Panc1 (cell line): ENCODE measurements at regions not wholly inside any gene's neighbourhood (a gene's known extent, or its start where the extent isn't known, plus 50 kb on each side); places are given as distances from the start of the nearest gene placed in this dataset.

Experiments
- ATAC-seq: fragments of 200-7000 bp; cut with Tn5 transposase; 2 replicates; pipeline ENCODE4 v1.9.1; 2020; ENCODE audit warnings: mild to moderate bottlenecking, moderate library complexity
- BruUV-seq: library from RNA; stranded (reverse); fragments of 400-500 nt; replicated peaks from 2 replicates; lab custom pipeline; 2021; lab: Mats Ljungman, UMichigan
- CTCF ChIA-PET: fragments of 300-600 bp; sonication (Branson Sonifier 250); formaldehyde crosslinking; loops from one replicate; lab custom pipeline; 2022; ENCODE audit warnings: antibody characterized with exemption; lab: Charles Lee
- POLR2A ChIA-PET: fragments of 300-600 bp; sonication (Branson Sonifier 250); formaldehyde crosslinking; loops from one replicate; lab custom pipeline; 2022; ENCODE audit warnings: antibody characterized with exemption; lab: Charles Lee
- DNase-seq: peaks from one replicate; pipeline ENCODE4 v3.0.0-alpha.2; 2010; ENCODE audit warnings: low read depth, low spot score
- H3K27ac ChIP-seq: 2 replicates; pipeline ENCODE4 v1.5.1; 2011; ENCODE audit warnings: mild to moderate bottlenecking, low read length, inconsistent platforms
- H3K27me3 ChIP-seq: fragments of 200-500 bp; sonication (Bioruptor generic); 2 replicates; pipeline ENCODE4 v1.6.0; 2014; ENCODE audit warnings: low read length, inconsistent platforms; ENCODE audit not compliant: control insufficient read depth, insufficient read depth
- H3K36me3 ChIP-seq: fragments of 200-500 bp; sonication (Bioruptor generic); 2 replicates; pipeline ENCODE4 v1.5.1; 2014; ENCODE audit warnings: inconsistent platforms, mild to moderate bottlenecking, low read length, moderate library complexity; ENCODE audit not compliant: control insufficient read depth, insufficient read depth
- H3K4me1 ChIP-seq: 2 replicates; pipeline ENCODE4 v1.5.1; 2011; ENCODE audit warnings: inconsistent platforms, mild to moderate bottlenecking, low read length, moderate library complexity; ENCODE audit not compliant: control insufficient read depth, insufficient read depth
- H3K4me3 ChIP-seq, 2 experiments: 2 replicates each; pipeline ENCODE4 v1.5.1; 2011 to 2012; ENCODE audit warnings: low read depth in 2 of 2, low read length in 2 of 2, mild to moderate bottlenecking in 2 of 2, inconsistent platforms in 1 of 2, moderate library complexity in 1 of 2
- H3K9me3 ChIP-seq: fragments of 200-500 bp; sonication (Bioruptor generic); 2 replicates; pipeline ENCODE4 v1.5.1; 2014; ENCODE audit warnings: low read depth, mild to moderate bottlenecking, inconsistent platforms, low read length, moderate library complexity; ENCODE audit not compliant: control insufficient read depth, insufficient read depth
- CTCF ChIP-seq: fragments of 450-650 bp; IDR thresholded peaks from 2 replicates; pipeline ENCODE4 v1.5.1; 2017; ENCODE audit warnings: mild to moderate bottlenecking
- POLR2AphosphoS5 ChIP-seq: IDR thresholded peaks from 2 replicates; pipeline ENCODE4 v1.6.1; 2012; ENCODE audit warnings: mild to moderate bottlenecking, low read depth, low read length, moderate library complexity
- REST ChIP-seq, 2 experiments: IDR thresholded peaks; 2 replicates each; pipeline ENCODE4 v1.6.1; 2011 to 2012; ENCODE audit warnings: low read depth in 2 of 2, control low read depth in 1 of 2, low read length in 1 of 2, mild to moderate bottlenecking in 1 of 2, moderate library complexity in 1 of 2; ENCODE audit not compliant: insufficient read depth in 1 of 2
- SIN3A ChIP-seq: IDR thresholded peaks from 2 replicates; pipeline ENCODE4 v1.6.1; 2012; ENCODE audit warnings: low read depth, mild to moderate bottlenecking, low read length, moderate library complexity, borderline replicate concordance; ENCODE audit not compliant: insufficient read depth
- TCF7L2 ChIP-seq: IDR thresholded peaks from 2 replicates; pipeline ENCODE4 v1.6.1; 2011; ENCODE audit warnings: mild to moderate bottlenecking, low read depth, low read length, inconsistent platforms
- in situ Hi-C: cut with HindIII; loops from 2 replicates; pipeline ENCODE4 v1.10.0; 2016; ENCODE audit warnings: low sequenced_read_pairs, low pct_unique_long_range_greater_than_20kb
- intact Hi-C: fragments of 100-400 bp; cut with micrococcal nuclease; formaldehyde crosslinking; loops from one replicate; pipeline ENCODE4 v1.10.0; 2022; ENCODE audit not compliant: unreplicated experiment

- no TSS peak for BruUV-seq
- ATAC-seq (no peak), DNase-seq (no peak)
- no peak overlapping the region for H3K27ac ChIP-seq
- H3K9me3 ChIP-seq: no peaks in the 10 kb centered on the region
- H3K36me3 ChIP-seq: no peaks in the 10 kb centered on the region
- ChIA-PET CTCF (interaction anchor here (1.1 kb wide), 1 partner anchor 298 kb away, joined by 6 read pairs; no protein-coding TSS in a partner anchor), POLR2A (no interaction called here)
- TF ChIP-seq CTCF (no peak), SIN3A (no peak), REST (IDR thresholded peaks at IDR 0.05; ENCODE audit: insufficient read depth in 1 of 2, low read depth in 2 of 2, low read length in 1 of 2) (no peak), POLR2AphosphoS5 (no peak), TCF7L2 (no peak)
- in situ Hi-C loops (no loop called here), intact Hi-C loops (no loop called here)
- no peaks in the 10 kb centered on the region for H3K27me3 ChIP-seq
- no peak overlapping the region for H3K4me3 ChIP-seq
- peaks cover 3% of the 10 kb centered on the region; the same call in 1 of the 2 replicates for H3K4me1 ChIP-seq
These were observed 301.3 kb upstream of the NR2F2 start for GRCh38 chr15:96029172-96029571.

GRCh38 chr15:96031426-96032110 is 298.9 kb upstream of the NR2F2 start:
- in situ Hi-C loops: no loop called here

More at GRCh38 chr15:96031426-96032110, 298.9 kb upstream of the NR2F2 start:
- intact Hi-C loops: no loop called here
- BruUV-seq: no TSS peak
- TF ChIP-seq CTCF: no peak
- TF ChIP-seq SIN3A: no peak
- TF ChIP-seq TCF7L2: no peak
- no peak for TF ChIP-seq REST (IDR thresholded peaks at IDR 0.05; ENCODE audit: insufficient read depth in 1 of 2, low read depth in 2 of 2, low read length in 1 of 2)
- no peak for TF ChIP-seq POLR2AphosphoS5
- Histone ChIP-seq H3K4me3 (no peak overlapping the region), H3K36me3 (no peaks in the 10 kb centered on the region), H3K27me3 (no peaks in the 10 kb centered on the region), H3K9me3 (no peaks in the 10 kb centered on the region), H3K4me1 (0 out of 2 replicates have a peak, but pooled peaks cover 3% of the 10 kb centered on the region), H3K27ac (no peak overlapping the region; the same call in 1 of the 2 replicates)
- POLR2A ChIA-PET: no interaction called here
- CTCF ChIA-PET: no interaction called here
- ATAC-seq (no peak), DNase-seq (no peak)
